GM13977 (cell line): ENCODE measurements at regions not wholly inside any gene's neighbourhood (a gene's known extent, or its start where the extent isn't known, plus 50 kb on each side); places are given as distances from the start of the nearest gene placed in this dataset.

Experiments
- DNase-seq: peaks from one replicate; pipeline ENCODE4 v3.0.0; 2012; ENCODE audit warnings: low spot score
- CTCF ChIP-seq: IDR thresholded peaks from 2 replicates; pipeline ENCODE4 v1.5.1; 2012; ENCODE audit warnings: mild to moderate bottlenecking, control low read depth; ENCODE audit not compliant: insufficient read depth; ENCODE audit errors: extremely low read depth, missing control alignments
- in situ Hi-C: fragments of 300-500 bp; cut with MboI; formaldehyde crosslinking; loops from one replicate; pipeline ENCODE4 v1.12.0; 2022; ENCODE audit warnings: low sequenced_read_pairs, low pct_unique_long_range_greater_than_20kb, mixed read lengths, inconsistent platforms; ENCODE audit not compliant: unreplicated experiment

GRCh38 chr2:9071032-9071431 is 67.5 kb upstream of the MBOAT2 start:
- no peak for TF ChIP-seq CTCF
- in situ Hi-C loops = no loop called here
- DNase-seq = no peak

- TF ChIP-seq CTCF = no peak
- in situ Hi-C loops = no loop called here
- DNase-seq = no peak
Measured at GRCh38 chr2:9069543-9069942, 66.1 kb upstream of the MBOAT2 start.

GRCh38 chr2:9065901-9066300 is 62.4 kb upstream of the MBOAT2 start:
- in situ Hi-C loops = no loop called here
- DNase-seq = no peak
- no peak for TF ChIP-seq CTCF

GRCh38 chr2:9063023-9063606 is 59.6 kb upstream of the MBOAT2 start:
- no peak for TF ChIP-seq CTCF
- DNase-seq = no peak
- in situ Hi-C loops = no loop called here

GRCh38 chr2:9060819-9061218 is 57.3 kb upstream of the MBOAT2 start:
- in situ Hi-C loops = no loop called here
- no peak for DNase-seq
- TF ChIP-seq CTCF = no peak

GRCh38 chr2:9057939-9058761 is 54.7 kb upstream of the MBOAT2 start:
- TF ChIP-seq CTCF = no peak
- no peak for DNase-seq
- in situ Hi-C loops = no loop called here

- no peak for DNase-seq
- in situ Hi-C loops = no loop called here
- TF ChIP-seq CTCF = no peak
Measured at GRCh38 chr2:9055471-9055870, 52.0 kb upstream of the MBOAT2 start.
